GM19463 (cell line): ENCODE measurements at regions not wholly inside any gene's neighbourhood (a gene's known extent, or its start where the extent isn't known, plus 50 kb on each side); places are given as distances from the start of the nearest gene placed in this dataset.
"Not testable (repeated sequence)": the region's sequence is repeated elsewhere in the genome, so short reads cannot be mapped to it uniquely, and the experiment has no call there.

Source experiments
- ATAC-seq: cut with Tn5 transposase; IDR thresholded peaks from one replicate; pipeline ENCODE4 v1.9.1; 2021; ENCODE audit warnings: mild to moderate bottlenecking, moderate library complexity; ENCODE audit not compliant: unreplicated experiment

DNA sequence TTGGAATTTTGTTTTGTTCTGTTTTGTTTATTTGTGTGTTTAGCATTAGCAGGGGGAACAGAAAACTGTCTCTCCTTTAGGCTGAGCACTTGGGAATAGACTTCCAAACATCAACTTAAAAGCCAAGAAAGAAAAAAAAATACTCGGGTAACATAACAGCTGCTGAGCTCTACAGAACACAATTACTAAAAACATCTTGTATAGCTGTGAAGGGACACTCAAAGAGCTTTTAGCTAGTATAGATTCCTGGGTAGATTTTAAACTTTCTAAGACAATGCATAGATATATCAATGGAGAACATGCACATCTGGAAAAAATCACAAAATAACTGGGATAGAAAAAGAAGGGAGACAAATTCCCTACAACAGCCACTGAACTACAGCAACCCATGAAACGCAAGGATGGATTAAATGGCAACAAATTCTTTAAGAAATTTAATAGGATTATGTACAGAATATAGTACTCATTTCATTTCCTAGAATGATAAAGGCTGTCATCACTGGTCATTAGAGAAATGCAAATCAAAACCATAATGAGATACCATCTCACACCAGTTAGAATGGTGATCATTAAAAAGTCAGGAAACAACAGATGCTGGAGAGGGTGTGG is 174.3 kb upstream of the KRR1 start:
- ATAC-seq, result no peak

DNA sequence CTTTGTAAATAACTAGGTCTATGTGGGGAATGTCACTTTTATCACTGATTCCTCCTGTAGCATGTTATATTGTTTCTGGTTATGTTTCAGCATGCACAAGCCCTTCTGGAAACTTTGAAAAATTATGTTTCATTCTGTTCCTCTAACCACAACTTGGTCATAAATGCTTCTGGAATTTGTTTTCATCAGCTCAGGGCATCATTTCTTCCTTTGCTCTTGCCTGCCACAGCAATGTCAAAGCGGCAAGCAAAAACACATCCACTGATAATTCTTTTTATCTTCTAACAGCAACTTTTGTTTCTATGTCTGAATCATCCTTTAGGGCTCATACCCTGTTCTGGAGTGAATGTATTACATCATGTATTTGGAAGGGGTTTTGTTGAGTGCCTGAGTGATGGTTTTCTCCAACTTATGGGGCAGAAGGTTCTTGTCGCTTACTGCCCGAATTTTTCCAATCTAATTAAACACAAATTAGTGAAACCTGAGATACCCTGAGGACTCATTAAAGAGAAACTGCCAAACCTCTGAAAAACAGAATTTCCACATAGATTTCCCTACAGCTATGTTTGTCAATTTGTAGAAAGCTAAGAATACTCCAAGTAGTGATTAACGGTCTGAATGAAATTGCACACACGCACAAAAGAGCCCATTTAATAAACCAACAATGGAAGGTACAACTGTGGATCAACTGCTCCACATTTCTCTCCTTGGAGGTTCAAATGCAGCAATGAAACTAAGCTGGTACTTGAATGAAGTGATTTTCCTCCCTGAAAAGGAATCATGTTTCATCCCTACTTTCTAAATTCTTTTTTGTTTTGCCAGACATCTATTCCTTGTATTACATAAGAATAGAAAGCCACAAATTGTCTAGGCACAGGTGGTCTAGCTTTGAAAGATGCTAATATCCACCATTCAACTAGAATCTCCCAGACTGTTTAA is 173.5 kb upstream of the KRR1 start:
- ATAC-seq, result no peak

DNA sequence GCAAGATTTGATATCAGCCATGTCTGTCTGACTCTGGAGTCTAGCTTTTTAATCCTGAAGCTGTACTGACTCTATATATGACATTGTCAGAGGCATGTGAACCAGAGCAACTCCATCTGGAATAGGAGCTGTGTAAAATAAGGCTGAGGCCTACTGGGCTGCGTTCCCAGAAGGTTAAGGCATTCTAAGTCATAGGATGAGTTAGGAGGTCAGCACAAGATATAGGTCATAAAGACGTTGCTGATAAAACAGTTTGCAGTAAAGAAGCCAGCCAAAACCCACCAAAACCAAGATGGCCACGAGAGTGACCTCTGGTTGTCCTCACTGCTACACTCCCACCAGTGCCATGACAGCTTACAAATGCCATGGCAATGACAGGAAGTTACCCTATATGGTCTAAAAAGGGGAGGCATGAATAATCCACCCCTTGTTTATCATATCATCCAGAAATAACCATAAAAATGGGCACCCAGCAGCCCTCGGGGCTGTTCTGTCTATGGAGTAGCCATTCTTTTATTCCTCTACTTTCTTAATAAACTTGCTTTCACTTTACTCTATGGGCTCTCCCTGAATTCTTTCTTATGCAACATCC is 172.7 kb upstream of the KRR1 start:
- ATAC-seq, result not testable (repeated sequence)

DNA sequence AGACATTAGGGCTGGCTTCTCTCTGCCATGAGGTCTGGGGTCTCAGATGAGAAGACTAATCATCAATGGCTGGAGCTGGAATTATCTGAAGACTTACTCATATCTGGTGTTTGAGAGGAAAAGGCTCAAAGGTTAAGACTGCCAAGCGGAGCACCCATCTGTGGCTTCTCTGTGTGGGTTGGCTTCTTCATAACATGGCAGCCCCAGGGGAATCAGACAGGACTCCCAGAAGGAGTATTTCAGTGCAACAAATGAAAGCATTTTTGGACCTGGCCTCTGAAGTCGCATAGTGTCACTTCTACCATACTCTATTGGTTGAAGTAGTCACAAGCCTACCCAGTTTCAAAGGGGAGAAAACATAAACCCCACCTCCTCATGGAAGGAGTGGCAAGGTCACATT is 171.8 kb upstream of the KRR1 start:
- no peak for ATAC-seq

DNA sequence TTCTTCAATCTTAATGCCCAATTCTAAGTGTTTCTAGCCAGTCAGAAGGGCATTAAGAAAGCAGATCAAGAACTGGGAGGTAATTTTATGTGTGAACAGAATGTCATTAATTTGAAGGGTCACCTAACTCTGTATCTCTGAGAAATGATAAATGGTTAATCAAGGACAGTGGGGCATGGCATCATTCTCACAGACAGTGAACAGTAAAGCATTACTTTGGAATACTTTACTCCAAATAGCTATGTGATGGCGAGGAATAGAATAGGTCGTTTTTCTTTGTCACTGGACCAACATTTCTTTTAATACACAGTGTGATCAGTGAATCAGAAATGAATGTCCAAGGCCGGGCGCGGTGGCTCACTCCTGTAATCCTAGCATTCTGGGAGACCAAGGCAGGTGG is 166.1 kb upstream of the KRR1 start:
- no peak for ATAC-seq

DNA sequence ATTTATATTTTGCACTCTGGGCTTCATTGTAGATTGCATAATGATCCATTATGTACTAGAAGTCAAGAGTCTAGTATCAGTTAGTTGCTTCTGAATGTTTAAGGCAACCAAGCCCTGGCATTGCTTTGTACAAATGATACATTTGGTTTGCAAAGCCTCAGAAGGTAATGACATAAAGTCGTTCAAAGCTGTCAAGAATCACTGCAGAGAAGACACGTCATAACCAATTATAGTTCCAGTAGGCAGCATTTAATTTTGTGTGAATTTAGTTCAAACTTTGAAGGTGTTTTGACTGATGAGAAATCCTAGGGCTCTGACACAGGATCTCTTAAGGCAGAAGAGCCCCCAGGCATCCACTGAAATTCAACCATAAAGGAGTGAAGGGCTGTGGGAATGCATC is 163.0 kb upstream of the KRR1 start:
- ATAC-seq, result no peak

DNA sequence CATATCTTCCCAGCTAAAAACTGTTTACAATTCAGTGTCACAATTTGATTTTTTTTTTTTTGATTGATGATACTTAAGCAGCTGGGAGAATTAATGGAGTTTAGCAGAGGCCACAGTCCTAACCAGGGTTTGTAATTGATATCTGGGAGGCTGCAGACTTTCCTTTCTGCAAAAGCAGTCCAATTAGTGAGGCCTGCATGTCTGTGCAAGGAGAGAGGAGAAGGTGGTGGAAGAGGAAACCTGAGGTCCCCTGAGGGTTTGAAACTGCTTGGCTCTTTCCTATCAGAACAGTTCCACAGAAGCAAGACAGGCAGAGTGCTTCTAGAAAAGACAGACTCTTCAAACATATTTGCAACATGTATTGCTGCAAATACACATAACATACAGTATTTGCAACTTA is 160.8 kb upstream of the KRR1 start:
- no peak for ATAC-seq

DNA sequence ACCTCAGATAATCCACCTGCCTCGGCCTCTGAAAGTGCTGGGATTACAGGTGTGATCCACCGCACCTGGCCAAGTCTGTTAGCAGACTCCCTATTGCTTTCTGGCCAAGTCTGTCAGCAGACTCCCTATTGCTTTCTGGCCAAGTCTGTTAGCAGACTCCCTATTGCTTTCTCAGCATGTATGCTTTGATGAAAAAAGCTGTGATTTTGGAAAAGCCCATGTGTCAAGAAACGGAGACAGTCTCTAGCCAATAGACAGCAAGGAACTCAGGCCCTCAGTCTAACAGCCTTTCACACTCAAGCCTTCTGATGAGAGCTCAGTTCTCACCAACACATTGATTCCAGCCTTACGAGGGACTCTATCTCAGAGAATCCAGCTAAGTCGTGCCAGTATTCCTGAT is 158.8 kb upstream of the KRR1 start:
- no peak for ATAC-seq

DNA sequence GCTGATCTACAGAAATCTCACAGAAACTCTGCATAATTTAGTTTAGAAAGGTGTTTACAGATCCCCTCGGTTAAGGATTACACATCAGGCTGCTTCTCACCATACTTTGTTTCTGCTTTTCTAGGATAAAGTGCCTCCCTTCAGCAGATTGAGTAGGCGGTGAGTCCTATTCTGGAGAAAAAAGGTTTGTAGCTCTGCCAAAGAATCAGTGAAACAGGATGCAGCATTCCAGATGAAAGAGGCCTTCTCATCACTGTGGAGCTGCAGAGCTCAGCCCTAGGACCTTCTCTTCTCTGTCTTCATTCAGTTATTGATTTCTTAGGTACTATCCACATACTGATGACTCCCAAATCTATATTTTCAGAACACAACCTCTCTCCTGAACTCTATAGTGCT is 155.5 kb upstream of the KRR1 start:
- ATAC-seq, result no peak

DNA sequence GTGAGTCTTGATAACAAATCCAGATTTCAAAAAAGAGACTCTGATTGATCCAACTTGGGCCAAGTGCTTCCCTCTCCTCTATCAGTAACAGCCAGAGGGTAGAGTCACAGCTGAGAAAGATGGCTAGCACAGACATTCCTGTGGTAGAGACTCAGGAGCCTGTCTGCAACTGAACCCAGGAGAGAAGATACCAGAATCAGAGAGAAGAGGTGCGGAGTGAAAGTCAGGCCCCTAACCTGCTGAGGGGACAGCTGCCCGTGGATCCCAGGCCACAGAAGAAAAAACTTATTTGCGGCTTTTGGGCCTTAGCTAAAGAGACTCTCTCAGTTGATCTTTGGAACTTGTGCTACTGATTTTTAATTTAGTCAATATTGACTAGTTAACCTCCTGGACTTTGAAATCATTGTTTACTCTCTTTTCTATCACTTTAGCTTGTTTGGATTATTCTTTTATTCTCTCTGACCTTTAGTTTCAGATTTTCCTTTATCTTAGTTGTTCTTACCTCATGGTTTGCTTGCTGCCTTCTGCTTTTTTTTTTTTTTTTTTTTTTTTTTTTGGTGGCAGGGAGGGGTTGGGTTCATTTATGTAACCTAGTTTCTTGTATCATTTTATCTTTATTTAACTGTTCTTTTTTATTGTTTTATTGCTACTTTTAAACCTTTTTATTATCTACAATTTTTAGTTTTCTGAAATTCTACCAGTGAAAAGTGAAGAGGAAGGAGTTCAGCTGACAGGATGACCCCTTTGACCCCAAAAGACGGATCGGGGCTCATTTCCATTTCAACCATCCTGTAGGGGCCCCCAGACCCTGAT is 154.9 kb upstream of the KRR1 start:
- no peak for ATAC-seq

DNA sequence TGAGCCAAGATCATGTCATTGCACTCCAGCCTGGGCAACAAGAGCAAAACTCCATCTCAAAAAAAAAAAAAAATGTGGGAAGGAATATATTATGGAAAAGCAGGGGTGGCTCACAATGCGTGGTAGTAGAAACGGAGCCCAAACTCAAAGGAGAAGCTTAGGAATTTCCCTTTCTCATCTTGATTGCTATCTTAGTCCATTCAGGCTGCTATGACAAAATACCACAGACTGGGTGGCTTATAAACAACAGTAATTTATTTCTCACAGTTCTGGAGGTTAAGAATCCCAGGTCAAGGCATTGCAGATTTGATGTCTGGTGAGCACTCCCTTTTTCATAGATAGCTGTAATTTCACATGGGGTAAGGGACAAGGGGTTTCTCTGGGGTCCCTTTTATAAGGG is 153.8 kb upstream of the KRR1 start:
- ATAC-seq, result no peak

DNA sequence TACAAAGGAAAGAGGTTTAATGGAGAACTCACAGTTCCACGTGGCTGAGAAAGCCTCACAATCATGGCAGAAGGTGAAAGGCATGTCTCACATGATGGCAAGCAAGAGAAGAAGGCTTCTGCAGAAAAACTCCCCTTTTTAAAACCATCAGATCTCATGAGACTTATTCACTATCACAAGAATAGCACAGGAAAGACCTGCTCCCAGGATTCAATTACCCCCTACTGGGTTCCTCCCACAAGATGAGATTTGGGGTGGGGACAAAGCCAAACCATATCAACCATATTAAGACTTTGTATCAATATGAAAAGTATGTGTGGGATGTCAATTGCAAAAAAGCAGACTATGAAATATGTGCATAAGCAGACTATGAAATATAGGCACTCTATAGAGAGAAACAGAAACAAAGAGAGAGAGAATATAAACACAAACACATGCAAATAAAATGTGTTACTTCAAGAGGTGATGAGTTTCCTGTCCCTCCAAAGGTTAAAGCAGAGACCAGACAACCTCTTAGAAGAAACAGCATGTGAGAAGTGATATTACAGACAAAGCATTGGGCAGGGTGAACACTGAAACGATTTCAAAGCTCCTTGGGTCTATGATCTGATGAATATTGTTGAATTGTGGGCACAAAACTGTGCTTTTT is 151.2 kb upstream of the KRR1 start:
- no peak for ATAC-seq

DNA sequence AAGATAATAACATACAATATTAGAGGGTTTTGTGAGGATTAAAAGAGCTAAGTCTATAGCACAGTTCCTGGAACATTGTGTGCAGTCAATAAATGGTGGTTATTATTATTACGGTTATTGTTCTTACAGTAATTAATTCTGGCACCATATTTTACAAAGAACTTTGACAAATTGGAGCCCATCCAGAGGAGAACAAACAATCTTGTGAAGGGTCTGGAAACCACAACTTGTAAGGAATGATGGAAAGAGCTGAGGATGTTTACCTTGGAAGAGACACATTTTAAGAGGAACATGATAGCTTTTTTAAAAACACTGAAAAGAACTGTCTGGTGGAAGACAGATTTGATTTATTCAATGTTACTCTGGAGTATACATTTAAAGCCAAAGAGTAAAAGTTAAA is 150.5 kb upstream of the KRR1 start:
- ATAC-seq, result no peak

DNA sequence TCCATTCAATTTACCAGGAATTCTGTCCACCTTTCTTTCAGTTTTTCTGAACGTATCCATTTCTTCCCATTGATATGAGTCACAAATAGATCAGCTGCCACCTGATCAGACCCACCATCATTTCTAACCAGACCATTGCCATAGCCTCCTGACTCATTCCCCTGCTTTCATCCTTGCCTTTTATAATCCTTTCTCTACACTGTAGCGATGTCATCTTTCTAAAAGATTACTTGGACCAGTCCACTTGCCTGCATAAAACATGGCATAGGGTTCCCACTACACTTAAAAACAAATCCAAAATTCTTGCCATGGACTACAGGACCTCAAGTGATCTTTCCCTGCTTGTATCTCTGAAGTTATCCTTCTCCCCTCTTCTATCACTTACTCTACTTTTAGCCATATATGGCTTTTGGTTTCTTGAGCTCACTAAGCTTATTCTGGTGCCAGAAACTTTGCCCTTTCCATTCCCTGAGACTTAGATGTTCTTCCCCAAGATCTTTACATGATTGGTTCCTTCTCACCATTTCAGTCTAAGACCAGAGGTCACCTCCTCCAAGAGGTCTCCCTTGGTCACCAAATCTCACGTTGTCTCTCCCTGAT is 149.5 kb upstream of the KRR1 start:
- ATAC-seq, result no peak

DNA sequence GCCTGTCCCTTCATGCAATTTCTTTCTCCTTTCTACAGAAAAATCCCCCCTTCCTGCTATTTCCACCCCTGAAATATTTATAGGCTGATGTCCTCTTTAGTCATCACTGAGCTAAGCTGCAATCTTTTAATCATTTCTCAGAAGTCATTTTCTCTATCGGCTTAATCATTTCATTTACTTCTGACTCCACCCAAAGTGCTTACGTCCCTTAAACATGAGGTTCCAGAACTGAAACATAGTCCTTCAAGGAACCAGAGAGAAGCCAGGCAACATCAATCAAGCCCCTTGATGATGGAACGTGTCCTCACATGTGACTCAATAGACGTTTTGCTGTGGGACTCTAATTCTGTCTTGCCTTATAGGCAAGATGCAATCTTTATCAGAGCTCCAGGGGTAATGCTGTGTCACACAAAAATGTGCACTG is 148.7 kb upstream of the KRR1 start:
- ATAC-seq, result no peak

DNA sequence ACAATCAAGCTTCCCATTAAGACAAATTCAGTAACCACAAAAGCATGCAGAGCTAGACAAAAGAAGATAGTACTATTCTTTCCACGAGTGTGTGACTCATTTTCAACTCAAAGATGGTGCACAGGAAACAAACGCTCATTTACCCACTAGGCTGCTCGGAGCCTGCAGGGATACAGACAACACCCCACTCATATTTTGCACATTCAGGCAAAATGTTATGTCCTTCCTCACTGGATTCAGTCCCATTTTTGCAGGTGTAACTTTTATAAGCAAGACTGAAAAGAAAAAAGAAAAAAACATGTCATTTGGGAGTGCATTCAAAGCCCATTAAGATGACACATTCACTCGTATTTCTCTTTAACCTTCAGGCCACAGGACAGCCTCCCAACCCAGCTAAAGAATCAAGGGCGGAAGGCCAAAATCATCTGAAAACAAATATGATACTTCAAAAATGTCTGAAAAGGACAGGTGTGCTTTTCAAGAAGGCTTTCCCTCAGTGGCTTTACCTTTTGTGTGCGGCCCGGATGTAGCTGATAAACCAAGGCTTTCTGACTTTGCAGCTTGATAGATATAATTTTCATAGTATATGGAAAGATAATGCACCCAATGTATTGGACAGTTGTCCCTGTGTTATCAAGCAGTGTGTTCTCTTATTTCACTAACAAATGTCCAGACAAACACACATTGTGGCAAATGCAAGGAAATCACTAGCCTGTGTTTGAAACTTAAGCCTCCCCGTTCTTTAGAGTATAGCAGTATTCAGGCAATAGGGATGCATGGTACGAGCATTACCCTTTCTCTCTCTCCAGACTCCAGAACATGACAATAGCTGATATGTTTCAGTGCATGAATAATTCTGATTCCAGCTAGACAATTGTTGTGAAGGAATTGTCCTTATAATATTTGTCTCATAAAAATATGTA is 147.8 kb upstream of the KRR1 start:
- ATAC-seq, result no peak

DNA sequence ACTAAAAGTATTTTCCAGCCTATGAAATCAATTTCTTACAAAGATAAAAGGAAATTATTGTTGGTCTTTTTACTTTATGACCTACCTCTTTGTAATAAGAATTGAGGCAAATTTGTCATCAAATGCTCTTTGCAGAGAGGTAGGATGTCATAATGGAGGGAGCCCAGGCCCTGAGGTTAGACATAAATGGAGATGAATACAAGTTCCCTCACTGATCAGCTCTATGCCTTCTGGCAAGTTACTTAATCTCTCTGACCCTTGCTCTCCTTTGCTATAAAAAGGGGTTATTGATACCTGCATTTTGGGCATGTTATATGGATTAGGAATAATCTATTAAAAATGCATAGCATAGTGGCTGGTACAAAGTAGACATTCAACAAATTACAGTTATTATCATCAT is 146.9 kb upstream of the KRR1 start:
- ATAC-seq, result no peak

DNA sequence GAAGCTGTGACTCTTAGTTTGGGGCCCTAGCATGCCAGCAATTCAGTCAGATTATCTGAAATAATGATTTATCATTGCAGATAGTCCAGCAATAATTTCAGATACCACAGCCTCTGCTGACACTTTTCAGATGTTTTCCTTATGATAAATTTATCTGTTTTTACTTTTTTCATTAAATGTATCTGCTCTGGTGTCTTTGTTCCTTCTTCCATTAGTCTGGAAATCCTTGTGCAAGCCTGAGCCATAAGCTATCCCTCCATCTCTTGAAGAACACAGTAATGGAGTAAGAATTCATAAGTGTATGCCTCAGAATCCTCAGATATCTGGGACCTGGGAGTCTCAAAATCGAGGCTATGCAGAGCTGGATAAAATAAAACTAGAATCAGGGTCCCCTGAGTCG is 146.4 kb upstream of the KRR1 start:
- no peak for ATAC-seq

DNA sequence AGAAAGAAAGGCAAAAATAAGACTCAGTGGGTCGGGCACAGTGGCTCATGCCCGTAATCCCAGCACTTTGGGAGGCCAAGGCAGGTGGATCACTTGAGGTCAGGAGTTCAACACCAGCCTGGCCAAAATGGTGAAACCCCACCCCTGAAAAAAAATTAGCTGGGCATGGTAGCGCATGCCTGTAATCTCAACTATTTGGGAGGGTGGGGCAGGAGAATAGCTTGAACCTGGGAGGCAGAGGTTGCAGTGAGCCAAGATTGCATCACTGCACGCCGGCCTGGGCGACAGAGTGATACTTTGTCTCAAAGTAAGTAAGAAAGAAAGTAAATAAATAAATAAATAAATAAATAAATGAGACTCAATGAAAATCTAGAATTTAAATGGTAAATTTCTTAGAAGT is 145.9 kb upstream of the KRR1 start:
- ATAC-seq, result not testable (repeated sequence)
